ENCODE measurements at regions not wholly inside any gene's neighbourhood (a gene's known extent, or its start where the extent isn't known, plus 50 kb on each side); places are given as distances from the start of the nearest gene placed in this dataset.

DNA sequence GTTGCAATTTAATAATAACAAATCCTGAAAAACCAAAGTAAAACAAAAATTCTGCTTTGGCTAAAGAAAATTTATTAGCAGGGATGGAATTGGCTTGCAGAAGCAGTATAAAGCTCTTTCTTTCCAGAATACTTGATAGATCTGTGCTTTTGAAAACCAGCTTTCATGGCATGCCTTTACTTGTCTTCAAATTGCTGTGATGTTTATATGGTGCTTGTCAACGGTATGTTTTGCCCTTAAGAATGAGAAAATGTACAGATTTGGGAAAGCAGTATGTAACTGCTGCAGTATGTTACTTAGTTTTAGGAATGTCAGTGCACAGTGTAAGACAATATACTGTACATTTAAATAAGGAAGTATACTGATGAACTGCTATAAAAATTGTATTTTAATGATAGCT lies 120.8 kb upstream of the PCDH20 start:
- TF ChIP-seq, protein P1, sequence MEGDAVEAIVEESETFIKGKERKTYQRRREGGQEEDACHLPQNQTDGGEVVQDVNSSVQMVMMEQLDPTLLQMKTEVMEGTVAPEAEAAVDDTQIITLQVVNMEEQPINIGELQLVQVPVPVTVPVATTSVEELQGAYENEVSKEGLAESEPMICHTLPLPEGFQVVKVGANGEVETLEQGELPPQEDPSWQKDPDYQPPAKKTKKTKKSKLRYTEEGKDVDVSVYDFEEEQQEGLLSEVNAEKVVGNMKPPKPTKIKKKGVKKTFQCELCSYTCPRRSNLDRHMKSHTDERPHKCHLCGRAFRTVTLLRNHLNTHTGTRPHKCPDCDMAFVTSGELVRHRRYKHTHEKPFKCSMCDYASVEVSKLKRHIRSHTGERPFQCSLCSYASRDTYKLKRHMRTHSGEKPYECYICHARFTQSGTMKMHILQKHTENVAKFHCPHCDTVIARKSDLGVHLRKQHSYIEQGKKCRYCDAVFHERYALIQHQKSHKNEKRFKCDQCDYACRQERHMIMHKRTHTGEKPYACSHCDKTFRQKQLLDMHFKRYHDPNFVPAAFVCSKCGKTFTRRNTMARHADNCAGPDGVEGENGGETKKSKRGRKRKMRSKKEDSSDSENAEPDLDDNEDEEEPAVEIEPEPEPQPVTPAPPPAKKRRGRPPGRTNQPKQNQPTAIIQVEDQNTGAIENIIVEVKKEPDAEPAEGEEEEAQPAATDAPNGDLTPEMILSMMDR (IDR thresholded peaks at IDR 0.05): no peak
- TF ChIP-seq POLR2A (IDR thresholded peaks at IDR 0.05; ENCODE audit: low read depth): no peak
- TF ChIP-seq POLR2AphosphoS5 (IDR thresholded peaks at IDR 0.05): no peak

Measured in esophagus muscularis mucosa (tissue), 3 donors.